HCT116 (cell line): ENCODE measurements at regions not wholly inside any gene's neighbourhood (a gene's known extent, or its start where the extent isn't known, plus 50 kb on each side); places are given as distances from the start of the nearest gene placed in this dataset.

Source experiments
- ATAC-seq: fragments of 200-7000 bp; cut with Tn5 transposase; 2 replicates; pipeline ENCODE4 v1.9.1; 2020; ENCODE audit warnings: mild to moderate bottlenecking, moderate library complexity
- BruUV-seq: library from RNA; stranded (reverse); fragments of 400-500 nt; replicated peaks from 2 replicates; lab custom pipeline; 2021; lab: Mats Ljungman, UMichigan
- CTCF ChIA-PET: fragments of 300-600 bp; sonication (Branson Sonifier 250); formaldehyde crosslinking; loops from one replicate; lab custom pipeline; 2021; ENCODE audit warnings: antibody characterized with exemption; lab: Charles Lee
- POLR2A ChIA-PET: fragments of 300-600, 350-600 bp; sonication (Branson Sonifier 250); formaldehyde crosslinking; loops from one replicate; lab custom pipeline; 2021; ENCODE audit warnings: antibody characterized with exemption; lab: Charles Lee
- RAD21 ChIA-PET, 2 experiments: fragments of 300-600 bp; sonication (Branson Sonifier 250); formaldehyde crosslinking; loops; one replicate each; lab custom pipeline; 2023; ENCODE audit warnings: low total read pairs in 2 of 2; ENCODE audit not compliant: uncharacterized antibody in 2 of 2, unreplicated experiment in 2 of 2, low non-redundant PET in 1 of 2; lab: Charles Lee
- DNase-seq: peaks from one replicate; pipeline ENCODE4 v3.0.0-alpha.2; 2010; ENCODE audit warnings: low read depth, low spot score
- H2AFZ ChIP-seq: fragments of 200-600 bp; shearing (Covaris generic), sonication (generic); 2 replicates; pipeline ENCODE4 v1.6.1; 2017; ENCODE audit warnings: low read depth, mixed run types, mixed read lengths, antibody characterized with exemption, low read length; ENCODE audit not compliant: poor library complexity, severe bottlenecking
- H3K27ac ChIP-seq: 2 replicates; pipeline ENCODE4 v1.5.1; 2012; ENCODE audit warnings: low read depth, low read length
- H3K27me3 ChIP-seq: fragments of 200-600 bp; sonication (generic); 2 replicates; pipeline ENCODE4 v1.6.1; 2016; ENCODE audit warnings: mixed run types, low read length, mixed read lengths; ENCODE audit not compliant: insufficient read depth
- H3K36me3 ChIP-seq, 2 experiments: fragments of 200-500 bp in 1 of 2; fragments of 200-600 bp in 1 of 2; sonication (Bioruptor generic) in 1 of 2; sonication (generic) in 1 of 2; 2 replicates each; pipeline versions ENCODE4 v1.5.1 to v1.6.1; 2014 to 2016; ENCODE audit warnings: low read length in 2 of 2, inconsistent platforms in 1 of 2, mixed read lengths in 1 of 2, mixed run types in 1 of 2; ENCODE audit not compliant: insufficient read depth in 2 of 2, control insufficient read depth in 1 of 2
- H3K4me1 ChIP-seq, 2 experiments: fragments of 200-600 bp in 1 of 2; sonication (generic) in 1 of 2; 2 replicates each; pipeline versions ENCODE4 v1.5.1 to v1.6.1; 2012 to 2017; ENCODE audit warnings: low read length in 2 of 2, inconsistent platforms in 1 of 2, mild to moderate bottlenecking in 1 of 2, mixed read lengths in 1 of 2, mixed run types in 1 of 2, moderate library complexity in 1 of 2; ENCODE audit not compliant: insufficient read depth in 2 of 2, control insufficient read depth in 1 of 2
- H3K4me2 ChIP-seq: fragments of 200-600 bp; sonication (generic); 2 replicates; pipeline ENCODE4 v1.6.1; 2017; ENCODE audit warnings: mixed run types, low read length, mixed read lengths
- H3K4me3 ChIP-seq, 2 experiments: fragments of 200-600 bp in 1 of 2; sonication (generic) in 1 of 2; replicated peaks in 1 of 2; 2 replicates each; pipeline ENCODE4 v1.5.1; 2011 to 2016; ENCODE audit warnings: low read length in 2 of 2, control low read depth in 1 of 2, low read depth in 1 of 2, mild to moderate bottlenecking in 1 of 2, mixed read lengths in 1 of 2, mixed run types in 1 of 2
- H3K79me2 ChIP-seq: fragments of 200-600 bp; sonication (generic); 2 replicates; pipeline ENCODE4 v1.6.1; 2017; ENCODE audit warnings: mild to moderate bottlenecking, mixed run types, low read length, moderate library complexity, mixed read lengths; ENCODE audit not compliant: insufficient read depth
- H3K9ac ChIP-seq: fragments of 200-600 bp; sonication (generic); 2 replicates; pipeline ENCODE4 v1.6.1; 2016; ENCODE audit warnings: low read length, mixed read lengths
- H3K9me2 ChIP-seq: fragments of 200-600 bp; sonication (generic), shearing (Covaris generic); 2 replicates; pipeline ENCODE4 v1.6.1; 2017; ENCODE audit warnings: mixed run types, mild to moderate bottlenecking, moderate library complexity; ENCODE audit not compliant: insufficient read depth
- H3K9me3 ChIP-seq, 2 experiments: fragments of 200-500 bp in 1 of 2; fragments of 200-600 bp in 1 of 2; sonication (Bioruptor generic) in 1 of 2; sonication (generic) in 1 of 2; 2 replicates each; pipeline ENCODE4 v1.6.1; 2014 to 2017; ENCODE audit warnings: low read length in 2 of 2, mixed read lengths in 2 of 2, inconsistent platforms in 1 of 2, low read depth in 1 of 2, mild to moderate bottlenecking in 1 of 2, mixed run types in 1 of 2, moderate library complexity in 1 of 2; ENCODE audit not compliant: control insufficient read depth in 1 of 2, insufficient read depth in 1 of 2
- H4K20me1 ChIP-seq: fragments of 200-600 bp; sonication (generic), shearing (Covaris generic); 2 replicates; pipeline ENCODE4 v1.6.1; 2017; ENCODE audit warnings: mixed run types, mild to moderate bottlenecking, moderate library complexity; ENCODE audit not compliant: insufficient read depth
- CBX3 ChIP-seq: IDR thresholded peaks from 2 replicates; pipeline ENCODE4 v1.6.1; 2012; ENCODE audit warnings: low read depth
- CEBPB ChIP-seq: IDR thresholded peaks from 2 replicates; pipeline ENCODE4 v1.6.1; 2012; ENCODE audit warnings: low read depth
- EGR1 ChIP-seq: IDR thresholded peaks from 2 replicates; pipeline ENCODE4 v1.6.1; 2012; ENCODE audit warnings: low read depth
- SRF ChIP-seq: IDR thresholded peaks from 2 replicates; pipeline ENCODE4 v1.6.1; 2012; ENCODE audit warnings: low read depth
- YY1 ChIP-seq: IDR thresholded peaks from 2 replicates; pipeline ENCODE4 v1.6.1; 2011; ENCODE audit warnings: low read length, low read depth, moderate library complexity, mild to moderate bottlenecking; ENCODE audit not compliant: insufficient replicate concordance; ENCODE audit errors: extremely low read depth
- ZNF274 ChIP-seq: fragments of 200-500 bp; sonication (Bioruptor generic); IDR thresholded peaks from 2 replicates; pipeline ENCODE4 v1.6.1; 2014; ENCODE audit warnings: mild to moderate bottlenecking, low read depth, low read length, inconsistent platforms
- intact Hi-C: fragments of 100-400 bp; cut with micrococcal nuclease; formaldehyde crosslinking; loops from 2 replicates; pipeline ENCODE4 v1.10.0; 2022
- TF ChIP-seq, protein P1 (sequence below): IDR thresholded peaks from 2 replicates; pipeline ENCODE4 v1.6.1; 2012
- TF ChIP-seq, protein P2 (sequence below): IDR thresholded peaks from 2 replicates; pipeline ENCODE4 v1.6.1; 2012; ENCODE audit warnings: low read depth

DNA sequence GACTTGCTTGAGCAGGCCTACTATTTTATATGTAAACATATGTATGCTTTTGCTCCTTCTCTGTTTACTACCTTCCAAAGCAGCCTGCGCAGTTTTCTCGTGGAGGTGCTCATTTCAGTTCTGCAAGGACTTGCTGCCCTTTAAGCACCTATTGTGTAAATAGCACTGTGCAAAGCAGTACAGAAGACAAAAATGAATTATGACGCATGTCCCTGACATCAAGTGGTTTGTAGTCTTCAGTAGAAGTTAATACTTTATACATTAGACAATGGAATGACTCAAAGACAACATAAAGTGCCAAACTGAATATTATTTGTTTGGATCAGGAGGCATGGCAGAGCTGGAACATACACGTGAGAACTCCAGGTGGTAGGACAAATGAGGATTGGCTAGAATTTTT, 611.7 kb downstream of the LMO4 start:
- Histone ChIP-seq H3K4me2 (no peak overlapping the region), H3K36me3 (no peaks in the 10 kb centered on the region), H3K4me1 (no peaks in the 10 kb centered on the region), H3K9me3 (no peaks in the 10 kb centered on the region), H3K27ac (no peak overlapping the region), H3K27me3 (no peaks in the 10 kb centered on the region), H3K9me2 (no peaks in the 10 kb centered on the region), H3K9ac (no peak overlapping the region), H2AFZ (no peak overlapping the region), H3K4me3 (no peak overlapping the region), H4K20me1 (no peaks in the 10 kb centered on the region), H3K79me2 (no peaks in the 10 kb centered on the region)
- no TSS peak for BruUV-seq
- no peak for ATAC-seq
- ChIA-PET POLR2A (no interaction called here), CTCF (no interaction called here), RAD21 (no interaction called here)
- no peak for TF ChIP-seq EGR1
- TF ChIP-seq CEBPB, result no peak
- no peak for TF ChIP-seq SRF
- no peak for TF ChIP-seq YY1
- no peak for TF ChIP-seq CBX3
- TF ChIP-seq, protein P1, sequence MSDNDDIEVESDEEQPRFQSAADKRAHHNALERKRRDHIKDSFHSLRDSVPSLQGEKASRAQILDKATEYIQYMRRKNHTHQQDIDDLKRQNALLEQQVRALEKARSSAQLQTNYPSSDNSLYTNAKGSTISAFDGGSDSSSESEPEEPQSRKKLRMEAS, result no peak
- TF ChIP-seq, protein P2, sequence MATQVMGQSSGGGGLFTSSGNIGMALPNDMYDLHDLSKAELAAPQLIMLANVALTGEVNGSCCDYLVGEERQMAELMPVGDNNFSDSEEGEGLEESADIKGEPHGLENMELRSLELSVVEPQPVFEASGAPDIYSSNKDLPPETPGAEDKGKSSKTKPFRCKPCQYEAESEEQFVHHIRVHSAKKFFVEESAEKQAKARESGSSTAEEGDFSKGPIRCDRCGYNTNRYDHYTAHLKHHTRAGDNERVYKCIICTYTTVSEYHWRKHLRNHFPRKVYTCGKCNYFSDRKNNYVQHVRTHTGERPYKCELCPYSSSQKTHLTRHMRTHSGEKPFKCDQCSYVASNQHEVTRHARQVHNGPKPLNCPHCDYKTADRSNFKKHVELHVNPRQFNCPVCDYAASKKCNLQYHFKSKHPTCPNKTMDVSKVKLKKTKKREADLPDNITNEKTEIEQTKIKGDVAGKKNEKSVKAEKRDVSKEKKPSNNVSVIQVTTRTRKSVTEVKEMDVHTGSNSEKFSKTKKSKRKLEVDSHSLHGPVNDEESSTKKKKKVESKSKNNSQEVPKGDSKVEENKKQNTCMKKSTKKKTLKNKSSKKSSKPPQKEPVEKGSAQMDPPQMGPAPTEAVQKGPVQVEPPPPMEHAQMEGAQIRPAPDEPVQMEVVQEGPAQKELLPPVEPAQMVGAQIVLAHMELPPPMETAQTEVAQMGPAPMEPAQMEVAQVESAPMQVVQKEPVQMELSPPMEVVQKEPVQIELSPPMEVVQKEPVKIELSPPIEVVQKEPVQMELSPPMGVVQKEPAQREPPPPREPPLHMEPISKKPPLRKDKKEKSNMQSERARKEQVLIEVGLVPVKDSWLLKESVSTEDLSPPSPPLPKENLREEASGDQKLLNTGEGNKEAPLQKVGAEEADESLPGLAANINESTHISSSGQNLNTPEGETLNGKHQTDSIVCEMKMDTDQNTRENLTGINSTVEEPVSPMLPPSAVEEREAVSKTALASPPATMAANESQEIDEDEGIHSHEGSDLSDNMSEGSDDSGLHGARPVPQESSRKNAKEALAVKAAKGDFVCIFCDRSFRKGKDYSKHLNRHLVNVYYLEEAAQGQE, result no peak
- TF ChIP-seq ZNF274, result no peak
- no peak for DNase-seq
- intact Hi-C loops, result no loop called here
